SKM-1 treated with dmso at 0.1 percent for 144 hours (cell line): ENCODE measurements at regions not wholly inside any gene's neighbourhood (a gene's known extent, or its start where the extent isn't known, plus 50 kb on each side); places are given as distances from the start of the nearest gene placed in this dataset.

Experiments
- DNase-seq: peaks from one replicate; lab custom pipeline; 2025; ENCODE audit not compliant: unreplicated experiment; lab: John Stamatoyannopoulos, UW

- DNase-seq, result no peak
Measured at GRCh38 chr4:137641544-137641943, 109.2 kb upstream of the PCDH18 start.

- no peak for DNase-seq
Measured at GRCh38 chr4:137640838-137641158, 108.5 kb upstream of the PCDH18 start.

- no peak for DNase-seq
Measured at GRCh38 chr4:137640156-137640837, 108.0 kb upstream of the PCDH18 start.

- no peak for DNase-seq
Measured at GRCh38 chr4:137638934-137639333, 106.6 kb upstream of the PCDH18 start.

GRCh38 chr4:137635601-137636000 is 103.3 kb upstream of the PCDH18 start:
- DNase-seq, result no peak

- DNase-seq, result no peak
Measured at GRCh38 chr4:137635108-137635507, 102.8 kb upstream of the PCDH18 start.

- DNase-seq, result no peak
Measured at GRCh38 chr4:137632842-137633241, 100.5 kb upstream of the PCDH18 start.

- no peak for DNase-seq
Measured at GRCh38 chr4:137631605-137632004, 99.3 kb upstream of the PCDH18 start.

GRCh38 chr4:137630252-137630651 is 98.0 kb upstream of the PCDH18 start:
- DNase-seq, result no peak

- no peak for DNase-seq
Measured at GRCh38 chr4:137627739-137628460, 95.6 kb upstream of the PCDH18 start.

- DNase-seq, result no peak
Measured at GRCh38 chr4:137626942-137627738, 94.8 kb upstream of the PCDH18 start.

GRCh38 chr4:137623013-137623412 is 90.7 kb upstream of the PCDH18 start:
- DNase-seq, result no peak

- no peak for DNase-seq
Measured at GRCh38 chr4:137621056-137621455, 88.8 kb upstream of the PCDH18 start.

- DNase-seq, result no peak
Measured at GRCh38 chr4:137614491-137614890, 82.2 kb upstream of the PCDH18 start.

- DNase-seq, result no peak
Measured at GRCh38 chr4:137611998-137612700, 79.9 kb upstream of the PCDH18 start.

- no peak for DNase-seq
Measured at GRCh38 chr4:137610960-137611359, 78.7 kb upstream of the PCDH18 start.

- no peak for DNase-seq
Measured at GRCh38 chr4:137609718-137610430, 77.6 kb upstream of the PCDH18 start.

- DNase-seq, result no peak
Measured at GRCh38 chr4:137608085-137608484, 75.8 kb upstream of the PCDH18 start.

GRCh38 chr4:137602436-137602835 is 70.1 kb upstream of the PCDH18 start:
- no peak for DNase-seq

GRCh38 chr4:137601934-137602333 is 69.6 kb upstream of the PCDH18 start:
- no peak for DNase-seq

GRCh38 chr4:137599734-137600133 is 67.4 kb upstream of the PCDH18 start:
- no peak for DNase-seq
